ENCODE measurements at regions not wholly inside any gene's neighbourhood (a gene's known extent, or its start where the extent isn't known, plus 50 kb on each side); places are given as distances from the start of the nearest gene placed in this dataset.

- DNase-seq (ENCODE audit: missing footprints), result no peak
- intact Hi-C loops (cut with DNase I), result no loop called here
- ATAC-seq, result peak; percentile 60
Measured at GRCh38 chr13:85520445-85520844, 278.8 kb downstream of the SLITRK6 start.

- ATAC-seq (no peak), DNase-seq (ENCODE audit: missing footprints) (no peak)
- intact Hi-C loops (cut with DNase I), result no loop called here
Measured at GRCh38 chr13:85519363-85519762, 279.9 kb downstream of the SLITRK6 start.

GRCh38 chr13:85512421-85512820 lies 286.8 kb downstream of the SLITRK6 start:
- DNase-seq (ENCODE audit: missing footprints) (no peak), ATAC-seq (no peak)
- intact Hi-C loops (cut with DNase I), result no loop called here

- ATAC-seq, result no peak
- intact Hi-C loops (cut with DNase I), result no loop called here
- no peak for DNase-seq (ENCODE audit: missing footprints)
Measured at GRCh38 chr13:85509512-85509911, 289.7 kb downstream of the SLITRK6 start.

GRCh38 chr13:85508683-85509329 lies 290.4 kb downstream of the SLITRK6 start:
- intact Hi-C loops (cut with DNase I), result no loop called here
- DNase-seq (ENCODE audit: missing footprints) (no peak), ATAC-seq (no peak)

- ATAC-seq (no peak), DNase-seq (ENCODE audit: missing footprints) (no peak)
- intact Hi-C loops (cut with DNase I), result no loop called here
Measured at GRCh38 chr13:85503797-85504196, 295.4 kb downstream of the SLITRK6 start.

- intact Hi-C loops (cut with DNase I), result no loop called here
- ATAC-seq (no peak), DNase-seq (ENCODE audit: missing footprints) (no peak)
Measured at GRCh38 chr13:85501616-85502015, 297.6 kb downstream of the SLITRK6 start.

- DNase-seq (ENCODE audit: missing footprints), result no peak
- intact Hi-C loops (cut with DNase I), result no loop called here
- no peak for ATAC-seq
Measured at GRCh38 chr13:85500696-85501256, 298.4 kb downstream of the SLITRK6 start.

GRCh38 chr13:85498774-85499173 lies 300.4 kb downstream of the SLITRK6 start:
- intact Hi-C loops (cut with DNase I), result no loop called here
- DNase-seq (ENCODE audit: missing footprints) (no peak), ATAC-seq (no peak)

- intact Hi-C loops (cut with DNase I), result no loop called here
- ATAC-seq (no peak), DNase-seq (ENCODE audit: missing footprints) (no peak)
Measured at GRCh38 chr13:85497652-85498051, 301.6 kb downstream of the SLITRK6 start.

GRCh38 chr13:85492283-85492682 lies 306.9 kb downstream of the SLITRK6 start:
- intact Hi-C loops (cut with DNase I), result no loop called here
- DNase-seq (ENCODE audit: missing footprints) (no peak), ATAC-seq (no peak)

- DNase-seq (ENCODE audit: missing footprints) (no peak), ATAC-seq (no peak)
- intact Hi-C loops (cut with DNase I), result no loop called here
Measured at GRCh38 chr13:85486663-85487062, 312.6 kb downstream of the SLITRK6 start.

- intact Hi-C loops (cut with DNase I), result no loop called here
- ATAC-seq, result no peak
Measured at GRCh38 chr13:85473144-85473543, 326.1 kb downstream of the SLITRK6 start.

GRCh38 chr13:85469320-85469719 lies 329.9 kb downstream of the SLITRK6 start:
- ATAC-seq (no peak), DNase-seq (ENCODE audit: missing footprints) (no peak)
- intact Hi-C loops (cut with DNase I), result no loop called here

More at GRCh38 chr13:85473144-85473543, 326.1 kb downstream of the SLITRK6 start:
- no peak for DNase-seq (ENCODE audit: missing footprints)

- DNase-seq (ENCODE audit: missing footprints), result no peak
Measured at GRCh38 chr13:85462792-85463425, 336.3 kb downstream of the SLITRK6 start.

GRCh38 chr13:85461621-85462020 lies 337.6 kb downstream of the SLITRK6 start:
- DNase-seq (ENCODE audit: missing footprints) (no peak), ATAC-seq (no peak)
- intact Hi-C loops (cut with DNase I), result no loop called here

More at GRCh38 chr13:85462792-85463425, 336.3 kb downstream of the SLITRK6 start:
- intact Hi-C loops (cut with DNase I), result no loop called here
- no peak for ATAC-seq

- DNase-seq (ENCODE audit: missing footprints) (no peak), ATAC-seq (no peak)
- intact Hi-C loops (cut with DNase I), result no loop called here
Measured at GRCh38 chr13:85445534-85445933, 353.7 kb downstream of the SLITRK6 start.

GRCh38 chr13:85441975-85442374 lies 357.2 kb downstream of the SLITRK6 start:
- DNase-seq (ENCODE audit: missing footprints) (no peak), ATAC-seq (no peak)
- intact Hi-C loops (cut with DNase I), result no loop called here

GRCh38 chr13:85441364-85441763 lies 357.9 kb downstream of the SLITRK6 start:
- intact Hi-C loops (cut with DNase I), result no loop called here
- DNase-seq (ENCODE audit: missing footprints) (no peak), ATAC-seq (no peak)

GRCh38 chr13:85436029-85436428 lies 363.2 kb downstream of the SLITRK6 start:
- ATAC-seq (no peak), DNase-seq (ENCODE audit: missing footprints) (no peak)
- intact Hi-C loops (cut with DNase I), result no loop called here

All from Right ventricle myocardium inferior (tissue), 1 donor.